ENCODE measurements at regions not wholly inside any gene's neighbourhood (a gene's known extent, or its start where the extent isn't known, plus 50 kb on each side); places are given as distances from the start of the nearest gene placed in this dataset.

- TF ChIP-seq CTCF (IDR thresholded peaks at IDR 0.05; ENCODE audit: low read length) (no peak), EZH2 (IDR thresholded peaks at IDR 0.05; ENCODE audit: borderline replicate concordance, low read length) (no peak)
Observed at GRCh38 chr11:45051621-45052020, 94.8 kb upstream of the PRDM11 start.
